GM18873 (cell line): ENCODE measurements at regions not wholly inside any gene's neighbourhood (a gene's known extent, or its start where the extent isn't known, plus 50 kb on each side); places are given as distances from the start of the nearest gene placed in this dataset.
"Not testable (repeated sequence)": the region's sequence is repeated elsewhere in the genome, so short reads cannot be mapped to it uniquely, and the experiment has no call there.

Experiments used
- ATAC-seq: cut with Tn5 transposase; IDR thresholded peaks from one replicate; pipeline ENCODE4 v1.9.1; 2021; ENCODE audit warnings: mild to moderate bottlenecking, moderate library complexity, moderate number of reproducible peaks; ENCODE audit not compliant: unreplicated experiment, low FRiP score

DNA sequence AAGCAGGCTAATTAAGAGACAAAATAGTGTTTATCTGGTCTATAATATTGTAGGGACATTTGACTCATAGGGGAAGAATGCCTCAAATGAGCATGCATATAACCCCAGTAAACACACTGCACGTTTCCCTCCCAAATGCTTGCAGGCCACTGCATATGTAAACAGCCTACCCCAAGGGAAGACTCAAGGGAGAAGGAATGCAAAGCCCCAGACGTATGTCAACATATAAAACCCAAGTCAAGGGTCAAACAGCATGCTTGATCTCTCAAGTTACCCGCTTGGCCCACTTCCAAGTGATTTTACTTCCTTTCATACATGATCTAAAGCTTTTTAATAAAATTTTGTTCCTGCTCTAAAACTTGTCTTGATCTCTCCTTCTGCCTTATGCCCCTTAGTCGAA, 1090.0 kb downstream of the OTOL1 start:
- ATAC-seq: no peak

DNA sequence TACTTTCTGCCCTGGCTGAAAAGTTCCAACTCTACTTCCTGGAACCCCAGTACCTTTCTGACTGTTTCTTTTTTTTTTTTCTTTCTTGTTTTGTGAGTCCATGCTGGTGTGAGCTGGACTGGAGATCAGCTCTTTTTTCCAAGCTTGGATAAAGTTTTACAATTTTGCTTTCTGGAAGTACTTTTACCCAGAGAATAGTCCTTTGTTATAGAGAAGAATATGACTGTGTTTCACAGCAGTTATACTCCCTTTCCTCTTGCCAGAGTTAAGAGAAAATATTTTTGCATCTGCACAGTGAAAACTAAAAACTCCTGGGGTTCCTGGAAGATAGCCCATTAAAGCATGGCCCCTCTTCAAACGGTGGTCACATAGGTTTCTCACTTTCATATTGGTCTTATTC, 1100.6 kb downstream of the OTOL1 start:
- no peak for ATAC-seq

DNA sequence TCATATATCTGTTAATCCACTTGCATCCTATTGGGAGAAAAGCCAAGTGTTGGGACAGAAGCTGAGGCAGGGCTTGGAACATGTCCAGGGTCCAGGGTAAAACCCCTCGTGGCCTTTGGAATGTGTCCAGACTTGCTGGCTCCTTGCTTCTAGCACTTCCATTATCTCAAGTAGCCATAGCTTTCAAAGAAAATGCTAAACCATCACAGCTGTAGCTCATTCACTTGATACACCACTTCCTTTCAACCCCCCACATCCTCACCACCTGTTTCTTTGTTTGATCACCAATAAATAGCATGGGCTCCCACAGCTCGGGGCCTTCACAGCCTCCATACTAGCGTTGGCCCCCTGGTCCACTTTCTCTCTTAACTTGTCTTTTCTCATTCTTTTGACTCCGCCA, 1101.9 kb downstream of the OTOL1 start:
- ATAC-seq: not testable (repeated sequence)

DNA sequence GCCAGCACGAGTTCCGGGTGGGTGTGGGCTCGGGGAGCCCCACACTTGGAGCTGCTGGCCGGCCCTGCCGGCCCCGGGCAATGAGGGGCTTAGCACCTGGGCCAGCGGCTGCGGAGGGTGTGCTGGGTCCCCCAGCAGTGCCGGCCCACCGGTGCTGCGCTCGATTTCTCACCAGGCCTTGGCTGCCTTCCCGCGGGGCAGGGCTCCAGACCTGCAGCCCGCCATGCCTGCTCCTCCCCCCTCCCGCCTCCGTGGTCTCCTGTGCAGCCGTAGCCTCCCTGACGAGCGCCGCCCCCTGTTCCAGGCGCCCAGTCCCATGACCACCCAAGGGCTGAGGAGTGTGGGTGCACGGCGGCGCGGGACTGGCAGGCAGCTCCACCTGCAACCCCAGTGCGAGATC, 1103.1 kb downstream of the OTOL1 start:
- ATAC-seq: not testable (repeated sequence)

DNA sequence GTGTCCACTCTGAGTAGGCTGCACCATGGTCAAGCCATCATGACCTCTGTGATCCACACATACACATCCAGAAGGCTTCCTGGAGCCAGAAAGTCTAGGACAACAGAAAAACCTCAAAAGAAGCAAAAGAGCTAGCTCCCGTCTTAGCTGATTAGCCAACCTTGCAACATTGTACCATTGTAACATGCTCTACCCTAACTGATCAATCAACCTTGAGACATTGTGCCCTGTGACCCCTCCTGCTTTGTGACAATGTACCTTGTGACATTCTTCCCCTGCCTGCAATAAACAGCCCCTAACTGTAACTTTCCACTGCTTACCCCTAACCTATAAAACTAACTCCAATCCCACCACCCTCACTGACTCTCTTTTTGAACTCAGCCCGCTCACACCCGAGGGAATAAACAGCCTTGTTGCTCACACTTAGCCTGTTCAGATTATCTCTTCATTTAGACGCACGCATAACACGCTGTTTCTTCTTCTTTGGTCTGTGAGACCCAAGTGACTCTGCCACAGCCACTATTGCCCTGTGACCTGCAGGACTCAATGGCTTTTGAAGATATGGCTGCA, 1104.6 kb downstream of the OTOL1 start:
- no peak for ATAC-seq

DNA sequence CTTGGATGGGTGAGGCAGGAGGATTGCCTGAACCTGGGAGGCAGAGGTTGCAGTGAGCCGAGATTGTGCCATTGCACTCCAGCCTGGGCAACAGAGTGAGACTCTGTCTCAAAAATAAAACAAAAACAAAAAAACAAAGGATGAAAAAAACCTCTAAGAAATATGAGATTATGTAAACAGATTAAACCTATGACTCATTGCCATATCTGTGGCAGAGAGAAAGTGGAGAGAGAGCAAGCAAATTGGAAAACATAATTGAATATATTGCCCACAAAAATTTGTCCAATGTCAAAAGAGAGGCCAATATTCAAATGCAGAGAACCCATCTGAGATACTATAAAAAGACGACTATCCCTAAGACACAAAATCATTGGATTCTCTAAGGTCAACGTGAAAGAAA, 1106.0 kb downstream of the OTOL1 start:
- ATAC-seq: no peak

DNA sequence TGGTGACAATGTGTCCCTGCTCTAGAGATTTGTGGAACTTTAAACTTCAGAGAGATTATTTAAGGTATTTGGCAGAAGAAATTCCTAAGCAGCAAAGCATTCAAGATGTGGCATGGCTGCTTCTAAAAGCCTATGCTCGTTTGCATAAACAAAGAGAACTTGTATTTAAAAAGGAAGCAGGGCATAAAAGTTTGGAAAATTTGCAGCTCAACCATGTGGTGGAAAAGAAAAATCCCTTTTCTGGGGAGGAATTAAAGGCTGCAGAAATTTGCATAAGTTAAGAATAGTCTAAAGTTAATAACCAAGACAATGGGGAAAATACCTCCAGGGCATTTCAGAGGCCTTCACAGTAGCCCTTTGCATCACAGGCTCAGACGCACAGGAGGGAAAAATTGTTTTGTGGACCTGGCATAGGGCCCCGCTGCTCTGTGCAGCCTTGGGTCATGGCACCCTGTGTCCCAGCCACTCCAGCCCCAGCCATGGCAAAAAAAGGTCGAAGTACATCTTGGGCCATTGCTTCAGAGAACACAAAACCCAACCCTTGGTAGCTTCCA, 1109.1 kb downstream of the OTOL1 start:
- ATAC-seq: no peak

DNA sequence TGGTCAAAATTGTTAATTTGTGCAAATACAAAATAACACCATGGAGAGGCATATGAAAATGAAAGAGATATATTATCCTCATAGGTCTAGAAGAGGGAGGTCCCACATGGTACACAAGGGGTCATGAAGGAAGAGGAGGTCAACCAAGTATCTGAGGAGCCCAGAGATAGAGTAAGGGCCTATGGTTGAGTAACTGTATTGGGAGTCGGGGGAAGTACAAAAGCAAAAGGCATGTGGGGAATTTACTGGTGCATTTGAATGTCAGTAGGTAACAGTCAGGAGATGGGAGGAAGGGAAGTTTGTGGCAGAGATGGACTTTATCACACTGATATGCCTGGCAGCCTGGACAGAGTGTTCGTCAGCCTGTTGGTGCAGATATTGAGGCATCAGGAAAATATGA, 1113.7 kb downstream of the OTOL1 start:
- no peak for ATAC-seq

DNA sequence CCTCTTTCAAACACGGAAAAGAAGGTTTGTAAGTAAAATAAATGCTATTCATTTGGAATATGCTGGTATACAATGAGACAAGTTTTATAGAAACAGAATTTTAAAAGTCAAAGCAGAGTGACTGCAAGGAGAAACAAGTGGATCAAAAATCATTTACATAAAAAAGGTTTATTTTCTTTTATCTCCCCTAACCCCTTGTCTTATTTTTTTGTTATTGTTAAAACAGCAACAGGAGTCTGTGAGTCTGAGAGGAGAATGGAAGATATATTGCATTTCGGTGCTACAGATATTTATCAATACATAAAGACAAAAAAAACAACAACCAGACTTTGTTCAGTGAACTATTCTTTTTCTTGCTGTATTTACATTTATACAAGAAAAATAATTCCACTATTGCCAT, 1116.4 kb downstream of the OTOL1 start:
- ATAC-seq: no peak

DNA sequence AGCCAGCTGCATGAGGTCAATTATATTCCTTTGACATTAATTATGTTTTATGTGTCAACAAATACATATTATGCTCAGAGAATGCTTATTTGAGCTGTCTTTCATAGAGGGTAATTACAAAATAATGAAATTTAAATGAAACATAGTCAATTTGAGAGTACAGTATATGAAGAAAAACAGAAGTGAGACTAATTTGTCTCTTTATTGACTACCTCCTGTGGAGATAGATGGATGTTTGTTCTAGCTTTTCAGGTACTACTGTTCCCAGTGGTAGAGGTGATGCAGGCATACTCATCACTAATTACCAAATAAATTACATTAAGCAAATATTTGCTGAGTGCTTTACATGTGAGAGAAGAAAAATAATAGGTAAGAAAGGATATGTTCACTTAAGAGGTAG, 1129.6 kb downstream of the OTOL1 start:
- no peak for ATAC-seq

DNA sequence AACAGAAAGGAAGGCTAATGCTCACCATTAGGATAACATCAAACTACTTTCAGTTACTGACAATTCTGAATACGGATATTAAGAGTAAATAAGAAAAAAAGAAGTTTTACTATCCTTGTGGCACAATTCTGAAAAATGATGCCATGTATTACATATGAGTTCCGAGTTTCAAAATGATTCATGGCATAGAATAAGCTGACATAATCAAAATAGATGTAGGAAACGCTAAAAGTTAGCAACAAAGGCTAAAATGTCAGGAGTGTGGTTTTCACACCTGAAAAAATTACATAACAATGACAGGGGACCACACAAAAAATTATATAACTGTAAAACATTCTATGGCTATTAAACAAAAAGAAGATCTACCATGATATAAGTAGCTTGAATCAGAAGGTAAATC, 1131.9 kb downstream of the OTOL1 start:
- ATAC-seq: no peak

DNA sequence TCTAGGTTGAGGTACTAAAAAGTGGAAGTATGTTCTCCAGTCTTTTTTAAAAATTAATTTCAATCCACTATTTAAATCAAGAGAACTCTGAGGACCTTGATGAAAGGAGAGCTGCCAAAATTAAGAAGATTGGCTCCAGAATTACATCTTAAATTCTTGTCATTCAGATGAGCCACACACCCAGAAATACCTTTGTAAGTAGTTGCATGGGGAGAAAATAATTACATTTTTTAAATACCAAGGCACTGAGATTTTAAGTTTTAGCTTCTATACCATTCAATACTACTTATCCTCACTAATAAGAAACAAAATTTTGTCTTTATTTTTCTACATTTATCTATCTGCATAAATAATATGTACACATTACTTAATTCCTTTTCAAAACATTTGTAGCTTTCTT, 1132.8 kb downstream of the OTOL1 start:
- ATAC-seq: no peak

DNA sequence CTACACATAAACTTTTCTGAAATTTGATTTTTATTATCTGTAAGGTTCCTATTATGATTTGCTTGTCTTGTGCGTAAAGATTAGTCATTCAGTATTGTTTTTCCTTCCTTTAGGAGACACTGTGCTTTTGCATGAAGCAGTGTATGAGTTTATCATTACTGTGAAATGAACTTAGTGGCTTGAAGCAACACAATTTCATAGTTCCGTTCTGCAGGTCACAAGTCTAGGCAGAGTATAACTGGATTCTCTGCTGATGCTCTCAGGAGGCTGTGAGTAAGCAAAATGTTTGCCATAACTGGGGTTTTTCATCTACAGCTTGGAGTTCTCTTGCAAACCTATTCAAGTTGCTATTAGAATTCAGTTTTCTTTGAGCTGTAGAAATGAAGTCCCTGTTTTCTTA, 1136.1 kb downstream of the OTOL1 start:
- ATAC-seq: no peak

DNA sequence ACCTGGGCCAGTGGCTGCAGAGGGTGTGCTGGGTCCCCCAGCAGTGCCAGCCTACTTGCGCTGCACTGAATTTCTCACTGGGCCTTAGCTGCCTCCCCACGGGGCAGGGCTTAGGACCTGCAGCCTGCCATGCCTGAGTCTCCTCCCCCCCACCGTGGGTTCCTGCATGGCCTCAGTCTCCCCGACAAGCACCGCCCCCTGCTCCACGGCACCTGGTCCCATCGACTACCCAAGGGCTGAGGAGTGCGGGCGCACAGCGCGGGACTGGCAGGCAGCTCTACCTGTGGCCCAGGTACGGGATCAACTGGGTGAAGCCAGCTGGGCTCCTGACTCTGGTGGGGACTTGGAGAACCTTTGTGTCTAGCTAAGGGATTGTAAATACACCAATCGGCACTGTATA, 1143.6 kb downstream of the OTOL1 start:
- ATAC-seq: not testable (repeated sequence)

DNA sequence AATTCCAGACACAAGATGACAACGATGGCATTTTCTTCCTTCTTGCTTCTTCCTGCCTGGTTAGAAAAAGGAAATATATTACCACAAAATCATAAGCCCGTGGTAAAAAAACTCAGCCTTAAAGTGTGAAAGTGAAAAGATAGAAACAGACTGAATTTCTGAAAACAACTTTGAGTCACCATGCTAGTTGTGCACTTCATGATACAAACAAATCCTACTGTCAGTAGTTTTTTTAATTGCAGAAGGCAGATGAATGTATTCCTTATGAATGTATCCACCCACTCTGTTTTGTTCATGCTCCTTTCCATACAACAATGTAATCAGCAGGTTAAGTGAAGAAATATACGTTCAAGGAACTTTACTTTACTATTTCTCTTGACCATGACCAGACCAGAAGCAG, 1144.7 kb downstream of the OTOL1 start:
- ATAC-seq: no peak

DNA sequence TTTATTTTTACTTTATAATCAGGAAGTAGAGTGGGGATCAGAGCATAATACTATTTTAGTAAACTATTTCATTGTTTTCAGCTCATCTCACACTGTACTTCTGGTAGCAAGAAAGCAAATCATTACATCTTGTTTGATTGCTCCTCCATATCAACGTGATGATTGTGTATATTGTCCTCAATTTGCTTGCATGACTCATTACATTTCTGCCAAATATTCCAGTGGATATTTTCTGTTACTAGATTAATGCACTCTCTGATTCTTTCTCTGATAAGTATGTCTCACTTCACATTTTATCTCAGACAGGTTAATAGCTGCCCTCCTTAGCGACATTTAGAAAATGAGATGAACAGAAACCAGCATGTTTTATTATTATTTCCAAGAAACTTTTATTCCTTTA, 1145.3 kb downstream of the OTOL1 start:
- no peak for ATAC-seq

DNA sequence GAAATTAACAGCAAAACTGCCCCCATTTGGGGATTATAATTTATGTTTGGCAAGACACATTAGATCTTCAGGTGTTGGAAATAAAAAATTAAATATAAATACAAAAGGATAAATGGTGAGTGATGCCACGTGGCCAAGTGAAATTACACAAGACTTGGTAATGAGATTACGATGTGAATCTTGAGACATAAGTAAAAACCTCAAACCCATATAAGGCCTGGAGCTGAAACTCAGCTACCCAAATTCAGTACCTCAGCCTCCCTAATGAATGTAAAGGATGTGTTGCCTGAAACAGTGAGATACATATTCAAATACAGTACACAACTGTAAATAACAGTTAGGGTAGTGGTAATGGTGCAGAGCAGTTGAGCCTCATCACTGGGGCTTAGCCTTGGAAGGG, 1146.6 kb downstream of the OTOL1 start:
- no peak for ATAC-seq

DNA sequence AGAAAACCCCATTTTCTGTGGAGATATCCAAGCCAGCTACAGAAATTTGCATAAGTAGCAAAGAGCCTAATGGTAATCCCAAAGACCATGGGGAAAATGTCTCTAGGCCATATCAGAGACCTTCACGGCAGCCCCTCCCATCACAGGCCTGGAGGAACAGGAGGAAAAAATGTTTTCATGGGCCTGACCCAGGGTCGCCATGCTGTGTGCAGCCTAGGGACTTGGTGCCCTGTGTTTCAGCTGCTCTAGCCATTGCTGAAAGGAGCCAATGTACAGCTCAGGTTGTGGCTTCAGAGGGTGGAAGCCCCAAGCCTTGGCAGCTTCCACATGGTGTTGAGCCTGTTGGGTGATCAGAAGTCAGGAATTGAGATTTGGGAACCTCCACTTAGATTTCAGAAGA, 1150.7 kb downstream of the OTOL1 start:
- ATAC-seq: no peak

DNA sequence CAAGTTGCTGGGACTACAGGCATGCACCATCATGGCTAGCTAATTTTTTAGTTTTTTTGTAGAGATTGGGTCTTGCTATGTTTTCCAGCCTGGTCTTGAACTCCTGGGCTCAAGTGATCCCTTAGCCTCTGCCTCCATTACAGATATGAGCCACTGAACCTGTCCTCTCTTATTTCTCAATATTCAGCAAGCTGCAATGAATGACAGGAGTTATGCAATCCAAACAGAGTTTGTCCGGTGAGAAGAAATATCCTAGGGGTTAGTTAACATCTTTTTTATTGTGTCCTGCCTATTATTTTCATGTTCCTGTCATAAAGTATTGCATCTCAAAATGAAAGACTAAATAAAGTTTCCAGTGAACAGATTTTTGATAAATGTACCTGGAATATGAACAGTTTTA, 1161.4 kb downstream of the OTOL1 start:
- ATAC-seq: no peak

DNA sequence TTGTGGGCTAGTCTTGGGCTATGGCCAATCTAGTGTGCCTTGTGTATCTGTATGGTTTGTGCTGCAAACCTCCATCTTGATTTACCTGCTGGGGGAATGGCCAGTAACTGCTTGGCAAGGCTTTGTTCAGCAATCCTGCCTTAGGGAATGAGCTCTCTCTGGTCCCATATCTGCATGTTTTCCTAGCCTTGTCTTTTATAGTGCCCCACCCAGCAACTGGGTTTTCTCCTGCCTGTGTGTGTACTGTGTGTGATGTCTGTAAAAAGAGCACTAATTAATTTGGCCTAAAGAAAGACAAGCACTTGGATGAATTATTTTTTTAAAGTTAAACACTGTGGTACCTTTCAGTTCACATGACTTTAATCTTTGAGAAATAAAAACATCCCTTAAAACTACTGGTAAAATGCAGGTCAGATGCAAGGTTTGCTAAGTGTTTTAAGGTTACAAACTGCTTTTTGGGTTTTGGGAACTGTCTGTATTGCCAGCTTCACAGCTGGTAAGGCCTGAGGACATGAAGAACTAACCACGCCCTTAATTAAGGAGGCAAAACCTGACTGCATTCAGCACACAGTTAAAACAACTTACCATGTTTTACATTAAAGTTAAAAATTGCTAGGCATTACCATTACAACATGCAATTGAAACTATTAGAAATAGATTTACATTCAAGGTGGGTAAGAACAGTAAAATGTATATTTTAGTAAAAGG, 1169.2 kb downstream of the OTOL1 start:
- no peak for ATAC-seq

DNA sequence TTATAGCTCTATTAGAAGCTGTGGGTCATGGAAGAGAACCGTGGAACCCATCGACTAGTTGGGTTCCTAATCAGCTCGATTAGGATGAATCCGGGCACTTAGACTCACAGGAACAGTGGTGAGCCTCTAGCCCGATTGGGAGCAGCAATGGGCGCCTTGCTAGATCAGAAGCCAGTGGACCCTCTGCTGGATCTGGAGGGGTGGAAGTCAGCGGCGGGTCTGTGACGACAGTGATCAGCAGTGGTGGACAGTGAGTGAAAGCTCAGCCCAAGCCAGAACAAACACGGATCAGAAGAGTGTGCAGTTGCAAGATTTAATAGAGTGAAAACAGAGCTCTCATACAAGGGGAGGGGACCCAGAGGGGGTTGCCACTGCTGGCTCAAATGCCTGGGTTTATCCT, 1170.2 kb downstream of the OTOL1 start:
- ATAC-seq: no peak

DNA sequence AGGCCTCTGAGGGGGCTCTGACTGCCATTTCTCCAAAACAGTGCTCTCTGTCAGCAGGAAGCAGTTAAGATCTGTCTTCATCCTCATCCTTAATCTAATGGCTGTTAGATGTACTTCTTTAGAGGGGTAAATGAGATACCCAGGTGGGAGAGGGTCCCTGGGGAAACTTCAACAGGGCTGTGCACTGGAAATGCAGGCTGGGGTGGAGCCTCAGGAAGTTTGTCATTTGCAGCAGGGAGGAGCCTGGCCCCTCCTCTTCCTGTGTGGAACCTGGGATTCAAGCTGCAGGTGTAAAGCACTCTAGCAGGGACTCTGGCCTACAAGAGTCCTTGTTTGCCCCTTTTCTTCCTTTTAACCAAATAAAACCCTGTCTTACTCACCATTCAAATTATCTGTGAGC, 1173.6 kb downstream of the OTOL1 start:
- ATAC-seq: no peak
